ENCODE measurements at regions not wholly inside any gene's neighbourhood (a gene's known extent, or its start where the extent isn't known, plus 50 kb on each side); places are given as distances from the start of the nearest gene placed in this dataset.

- TF ChIP-seq CTCF (IDR thresholded peaks at IDR 0.05; ENCODE audit: low read depth, low read length, poor library complexity, severe bottlenecking) (no peak), EZH2phosphoT487 (IDR thresholded peaks at IDR 0.05; ENCODE audit: borderline replicate concordance, low read length) (no peak)
Measured at GRCh38 chr10:8688881-8689280, 634.4 kb downstream of the GATA3 start.

All from DOHH2 (cell line).